ENCODE measurements at regions not wholly inside any gene's neighbourhood (a gene's known extent, or its start where the extent isn't known, plus 50 kb on each side); places are given as distances from the start of the nearest gene placed in this dataset.

- no peak overlapping the region for H3K27ac ChIP-seq
- no peak for TF ChIP-seq CTCF (conservative IDR thresholded peaks at IDR 0.05)
- TF ChIP-seq ZFX (IDR thresholded peaks at IDR 0.05), result no peak
Observed at GRCh38 chr10:23886355-23886754, 322.6 kb upstream of the KIAA1217 start.

- TF ChIP-seq CTCF (conservative IDR thresholded peaks at IDR 0.05), result no peak
- TF ChIP-seq ZFX (IDR thresholded peaks at IDR 0.05), result no peak
- no peak overlapping the region for H3K27ac ChIP-seq
Observed at GRCh38 chr10:23891301-23891700, 317.6 kb upstream of the KIAA1217 start.

- H3K27ac ChIP-seq, result no peak overlapping the region
- TF ChIP-seq ZFX (IDR thresholded peaks at IDR 0.05) (no peak), CTCF (conservative IDR thresholded peaks at IDR 0.05) (no peak)
Observed at GRCh38 chr10:23892296-23892695, 316.6 kb upstream of the KIAA1217 start.

GRCh38 chr10:23897267-23897666 is 311.7 kb upstream of the KIAA1217 start:
- no peak for TF ChIP-seq ZFX (IDR thresholded peaks at IDR 0.05)
- TF ChIP-seq CTCF (conservative IDR thresholded peaks at IDR 0.05), result no peak
- H3K27ac ChIP-seq, result no peak overlapping the region

GRCh38 chr10:23897861-23898260 is 311.1 kb upstream of the KIAA1217 start:
- H3K27ac ChIP-seq, result no peak overlapping the region
- TF ChIP-seq ZFX (IDR thresholded peaks at IDR 0.05) (no peak), CTCF (conservative IDR thresholded peaks at IDR 0.05) (no peak)

- no peak overlapping the region for H3K27ac ChIP-seq
- no peak for TF ChIP-seq CTCF (conservative IDR thresholded peaks at IDR 0.05)
- TF ChIP-seq ZFX (IDR thresholded peaks at IDR 0.05), result no peak
Observed at GRCh38 chr10:23899166-23899565, 309.8 kb upstream of the KIAA1217 start.

- TF ChIP-seq ZFX (IDR thresholded peaks at IDR 0.05) (no peak), CTCF (conservative IDR thresholded peaks at IDR 0.05) (no peak)
- H3K27ac ChIP-seq, result no peak overlapping the region
Observed at GRCh38 chr10:23910291-23910690, 298.6 kb upstream of the KIAA1217 start.

Measured in C4-2B (cell line).